ENCODE measurements at regions not wholly inside any gene's neighbourhood (a gene's known extent, or its start where the extent isn't known, plus 50 kb on each side); places are given as distances from the start of the nearest gene placed in this dataset.

GRCh38 chr6:25060522-25060921 is 124.8 kb upstream of the RIPOR2 start:
- ATAC-seq (no peak), DNase-seq (ENCODE audit: low read depth, low spot score) (no peak), FAIRE-seq (no peak)
- Histone ChIP-seq H2AFZ (ENCODE audit: control insufficient read depth, low read depth, low read length) (no peak overlapping the region), H3K79me2 (ENCODE audit: control insufficient read depth, insufficient read depth, low read length) (no peaks in the 10 kb centered on the region), H3K4me1 (ENCODE audit: control insufficient read depth, insufficient read depth, low read length) (peaks cover 9% of the 10 kb centered on the region), H3K27ac (ENCODE audit: control insufficient read depth, insufficient read depth) (no peak overlapping the region), H4K20me1 (ENCODE audit: control insufficient read depth, insufficient read depth) (no peaks in the 10 kb centered on the region), H3K27me3 (replicated peaks in 1 of 2; ENCODE audit: control insufficient read depth in 2 of 2, insufficient read depth in 2 of 2, low read length in 1 of 2) (no peaks in the 10 kb centered on the region), H3K9ac (ENCODE audit: control insufficient read depth, insufficient read depth, low read length) (no peak overlapping the region), H3K9me3 (replicated peaks; ENCODE audit: control insufficient read depth, insufficient read depth, low read length) (no peaks in the 10 kb centered on the region; the same call in 2 of the 3 replicates), H3K36me3 (ENCODE audit: control insufficient read depth in 2 of 2, insufficient read depth in 2 of 2, low read length in 1 of 2) (no peaks in the 10 kb centered on the region), H3K4me3 (no peak overlapping the region), H3K4me2 (ENCODE audit: control insufficient read depth, insufficient read depth) (no peak overlapping the region)
- POLR2A ChIA-PET = interaction anchor here (0.6 to 3.2 kb wide), 5 partner anchors 13 to 86 kb away, joined by 3 to 15 read pairs (median 7); no protein-coding TSS in a partner anchor
- in situ Hi-C loops (cut with MboI) = no loop called here
- intact Hi-C loops (cut with micrococcal nuclease; ENCODE audit: unreplicated experiment) = no loop called here
- RAD21 ChIA-PET (ENCODE audit: unreplicated experiment) = interaction anchor here (2.2 to 2.5 kb wide), 2 partner anchors 18 to 34 kb away, joined by 6 to 10 read pairs; no protein-coding TSS in a partner anchor
- WGBS (ENCODE audit: insufficient coverage, insufficient replicate concordance, low lambda C conversion rate, missing lambda C conversion rate) = 34% methylated on average over 2 of the region's 2 CpGs
- SMC1A ChIA-PET (ENCODE audit: uncharacterized antibody, unreplicated experiment) = interaction anchor here (1.1 to 6.4 kb wide), 8 partner anchors 8 to 34 kb away, joined by 3 to 38 read pairs (median 6); no protein-coding TSS in a partner anchor
- CTCF ChIA-PET = interaction anchor here (0.6 to 6.6 kb wide), 8 partner anchors 10 to 204 kb away, joined by 3 to 56 read pairs (median 4); no protein-coding TSS in a partner anchor
- no TSS peak for BruUV-seq (replicated peaks)
- no peak for TF ChIP-seq ZBTB4 (CRISPR knock-in tag; IDR thresholded peaks at IDR 0.05)
- TF ChIP-seq WRNIP1 (IDR thresholded peaks at IDR 0.05; ENCODE audit: borderline replicate concordance, low read depth, low read length) = no peak
- no peak for TF ChIP-seq NR2C1 (IDR thresholded peaks at IDR 0.05)
- no peak for TF ChIP-seq CHD1 (IDR thresholded peaks at IDR 0.05; ENCODE audit: low read depth, low read length)
- no peak for TF ChIP-seq RAD21 (IDR thresholded peaks at IDR 0.05; ENCODE audit: insufficient read depth, low read depth, low read length)
- no peak for TF ChIP-seq E2F8 (IDR thresholded peaks at IDR 0.05; ENCODE audit: low read depth, partially characterized antibody)
- no peak for TF ChIP-seq PML (IDR thresholded peaks at IDR 0.05; ENCODE audit: low read length)
- TF ChIP-seq TCF12 (IDR thresholded peaks at IDR 0.05; ENCODE audit: low read depth, low read length) = no peak
- TF ChIP-seq ZZZ3 (IDR thresholded peaks at IDR 0.05; ENCODE audit: control insufficient read depth, insufficient read length, low read depth) = no peak
- TF ChIP-seq NR2F1 (conservative IDR thresholded peaks at IDR 0.05) = no peak
- TF ChIP-seq ZNF592 (IDR thresholded peaks at IDR 0.05) = no peak

Data from GM12878 (cell line).